ENCODE measurements at regions not wholly inside any gene's neighbourhood (a gene's known extent, or its start where the extent isn't known, plus 50 kb on each side); places are given as distances from the start of the nearest gene placed in this dataset.

DNA sequence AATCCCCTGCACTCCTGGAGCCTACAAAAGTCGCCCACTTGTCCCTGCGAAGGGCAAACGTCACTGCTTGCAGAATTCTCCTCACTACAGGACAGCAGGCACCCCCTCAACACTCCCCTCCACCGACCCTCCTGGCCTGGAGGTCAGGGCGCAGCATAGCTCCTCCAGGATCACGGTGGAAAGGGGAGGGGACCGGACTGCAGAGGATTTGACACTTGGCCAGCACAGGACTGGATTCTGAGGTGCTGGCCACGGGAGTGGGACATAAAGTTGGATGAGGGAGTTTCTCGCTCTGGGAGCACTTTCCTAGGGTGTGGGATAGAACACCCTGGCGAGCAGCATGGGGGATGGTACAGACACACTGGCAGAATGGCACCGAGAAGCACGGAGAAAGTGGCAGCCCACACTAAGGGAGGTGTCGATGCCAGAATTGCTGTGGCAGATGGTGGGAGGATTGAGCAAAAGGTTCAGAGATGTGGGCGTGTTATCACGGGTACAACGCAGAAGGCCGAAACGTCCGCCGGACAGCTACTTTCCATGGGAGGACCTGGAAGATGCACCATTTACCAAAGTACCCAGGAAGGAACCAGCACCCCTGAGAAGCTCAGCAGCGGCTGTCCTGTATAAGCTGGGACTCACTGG lies 51.4 kb upstream of the DIO3 start:
- TF ChIP-seq EZH2phosphoT487 (IDR thresholded peaks at IDR 0.05; ENCODE audit: unreplicated experiment) (no peak), POLR2AphosphoS5 (IDR thresholded peaks at IDR 0.05; ENCODE audit: low read depth) (no peak), JUNB (IDR thresholded peaks at IDR 0.05; ENCODE audit: unreplicated experiment) (no peak), EZH2 (IDR thresholded peaks at IDR 0.05; ENCODE audit: low read depth, unreplicated experiment) (no peak), ZNF331 (CRISPR knock-in tag; IDR thresholded peaks at IDR 0.05; ENCODE audit: low read depth) (no peak), NANOG (IDR thresholded peaks at IDR 0.05; ENCODE audit: borderline replicate concordance) (no peak), CREB1 (CRISPR knock-in tag; IDR thresholded peaks at IDR 0.05; ENCODE audit: low read depth) (no peak), ZNF114 (CRISPR knock-in tag; IDR thresholded peaks at IDR 0.05) (no peak), STAT1 (IDR thresholded peaks at IDR 0.05; ENCODE audit: unreplicated experiment) (no peak)
- TF ChIP-seq, protein P1, sequence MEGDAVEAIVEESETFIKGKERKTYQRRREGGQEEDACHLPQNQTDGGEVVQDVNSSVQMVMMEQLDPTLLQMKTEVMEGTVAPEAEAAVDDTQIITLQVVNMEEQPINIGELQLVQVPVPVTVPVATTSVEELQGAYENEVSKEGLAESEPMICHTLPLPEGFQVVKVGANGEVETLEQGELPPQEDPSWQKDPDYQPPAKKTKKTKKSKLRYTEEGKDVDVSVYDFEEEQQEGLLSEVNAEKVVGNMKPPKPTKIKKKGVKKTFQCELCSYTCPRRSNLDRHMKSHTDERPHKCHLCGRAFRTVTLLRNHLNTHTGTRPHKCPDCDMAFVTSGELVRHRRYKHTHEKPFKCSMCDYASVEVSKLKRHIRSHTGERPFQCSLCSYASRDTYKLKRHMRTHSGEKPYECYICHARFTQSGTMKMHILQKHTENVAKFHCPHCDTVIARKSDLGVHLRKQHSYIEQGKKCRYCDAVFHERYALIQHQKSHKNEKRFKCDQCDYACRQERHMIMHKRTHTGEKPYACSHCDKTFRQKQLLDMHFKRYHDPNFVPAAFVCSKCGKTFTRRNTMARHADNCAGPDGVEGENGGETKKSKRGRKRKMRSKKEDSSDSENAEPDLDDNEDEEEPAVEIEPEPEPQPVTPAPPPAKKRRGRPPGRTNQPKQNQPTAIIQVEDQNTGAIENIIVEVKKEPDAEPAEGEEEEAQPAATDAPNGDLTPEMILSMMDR (conservative IDR thresholded peaks at IDR 0.05; ENCODE audit: low read depth in 2 of 2) = no peak
- TF ChIP-seq, protein P2, sequence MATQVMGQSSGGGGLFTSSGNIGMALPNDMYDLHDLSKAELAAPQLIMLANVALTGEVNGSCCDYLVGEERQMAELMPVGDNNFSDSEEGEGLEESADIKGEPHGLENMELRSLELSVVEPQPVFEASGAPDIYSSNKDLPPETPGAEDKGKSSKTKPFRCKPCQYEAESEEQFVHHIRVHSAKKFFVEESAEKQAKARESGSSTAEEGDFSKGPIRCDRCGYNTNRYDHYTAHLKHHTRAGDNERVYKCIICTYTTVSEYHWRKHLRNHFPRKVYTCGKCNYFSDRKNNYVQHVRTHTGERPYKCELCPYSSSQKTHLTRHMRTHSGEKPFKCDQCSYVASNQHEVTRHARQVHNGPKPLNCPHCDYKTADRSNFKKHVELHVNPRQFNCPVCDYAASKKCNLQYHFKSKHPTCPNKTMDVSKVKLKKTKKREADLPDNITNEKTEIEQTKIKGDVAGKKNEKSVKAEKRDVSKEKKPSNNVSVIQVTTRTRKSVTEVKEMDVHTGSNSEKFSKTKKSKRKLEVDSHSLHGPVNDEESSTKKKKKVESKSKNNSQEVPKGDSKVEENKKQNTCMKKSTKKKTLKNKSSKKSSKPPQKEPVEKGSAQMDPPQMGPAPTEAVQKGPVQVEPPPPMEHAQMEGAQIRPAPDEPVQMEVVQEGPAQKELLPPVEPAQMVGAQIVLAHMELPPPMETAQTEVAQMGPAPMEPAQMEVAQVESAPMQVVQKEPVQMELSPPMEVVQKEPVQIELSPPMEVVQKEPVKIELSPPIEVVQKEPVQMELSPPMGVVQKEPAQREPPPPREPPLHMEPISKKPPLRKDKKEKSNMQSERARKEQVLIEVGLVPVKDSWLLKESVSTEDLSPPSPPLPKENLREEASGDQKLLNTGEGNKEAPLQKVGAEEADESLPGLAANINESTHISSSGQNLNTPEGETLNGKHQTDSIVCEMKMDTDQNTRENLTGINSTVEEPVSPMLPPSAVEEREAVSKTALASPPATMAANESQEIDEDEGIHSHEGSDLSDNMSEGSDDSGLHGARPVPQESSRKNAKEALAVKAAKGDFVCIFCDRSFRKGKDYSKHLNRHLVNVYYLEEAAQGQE (IDR thresholded peaks at IDR 0.05; ENCODE audit: unreplicated experiment) = no peak
- TF ChIP-seq, protein P3, sequence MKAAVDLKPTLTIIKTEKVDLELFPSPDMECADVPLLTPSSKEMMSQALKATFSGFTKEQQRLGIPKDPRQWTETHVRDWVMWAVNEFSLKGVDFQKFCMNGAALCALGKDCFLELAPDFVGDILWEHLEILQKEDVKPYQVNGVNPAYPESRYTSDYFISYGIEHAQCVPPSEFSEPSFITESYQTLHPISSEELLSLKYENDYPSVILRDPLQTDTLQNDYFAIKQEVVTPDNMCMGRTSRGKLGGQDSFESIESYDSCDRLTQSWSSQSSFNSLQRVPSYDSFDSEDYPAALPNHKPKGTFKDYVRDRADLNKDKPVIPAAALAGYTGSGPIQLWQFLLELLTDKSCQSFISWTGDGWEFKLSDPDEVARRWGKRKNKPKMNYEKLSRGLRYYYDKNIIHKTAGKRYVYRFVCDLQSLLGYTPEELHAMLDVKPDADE (IDR thresholded peaks at IDR 0.05) = no peak
